GM13976 (cell line): ENCODE measurements at regions not wholly inside any gene's neighbourhood (a gene's known extent, or its start where the extent isn't known, plus 50 kb on each side); places are given as distances from the start of the nearest gene placed in this dataset.

Experiments
- DNase-seq: peaks from one replicate; pipeline ENCODE4 v3.0.0; 2012; ENCODE audit warnings: low spot score
- CTCF ChIP-seq: IDR thresholded peaks from 2 replicates; pipeline ENCODE4 v1.5.1; 2012; ENCODE audit warnings: borderline replicate concordance, mild to moderate bottlenecking; ENCODE audit not compliant: insufficient read depth; ENCODE audit errors: extremely low read depth, missing control alignments, control extremely low read depth
- in situ Hi-C: fragments of 300-500 bp; cut with MboI; formaldehyde crosslinking; loops from one replicate; pipeline ENCODE4 v1.12.0; 2022; ENCODE audit warnings: low sequenced_read_pairs, mixed read lengths, inconsistent platforms; ENCODE audit not compliant: unreplicated experiment

GRCh38 chr18:41617647-41618046, 337.4 kb upstream of the PIK3C3 start:
- TF ChIP-seq CTCF, result no peak
- no peak for DNase-seq
- in situ Hi-C loops, result no loop called here

GRCh38 chr18:41613003-41613609, 341.9 kb upstream of the PIK3C3 start:
- in situ Hi-C loops, result no loop called here
- no peak for DNase-seq
- no peak for TF ChIP-seq CTCF

GRCh38 chr18:41604964-41605363, 350.1 kb upstream of the PIK3C3 start:
- DNase-seq, result no peak
- in situ Hi-C loops, result no loop called here
- no peak for TF ChIP-seq CTCF

GRCh38 chr18:41602034-41602433, 353.0 kb upstream of the PIK3C3 start:
- no peak for DNase-seq
- in situ Hi-C loops, result no loop called here
- no peak for TF ChIP-seq CTCF

GRCh38 chr18:41600693-41601391, 354.2 kb upstream of the PIK3C3 start:
- in situ Hi-C loops, result no loop called here
- TF ChIP-seq CTCF, result no peak
- no peak for DNase-seq

- DNase-seq, result no peak
- no peak for TF ChIP-seq CTCF
- in situ Hi-C loops, result no loop called here
Observed at GRCh38 chr18:41599466-41599865, 355.6 kb upstream of the PIK3C3 start.
